Right lung (tissue), 2 donors: ENCODE measurements at regions not wholly inside any gene's neighbourhood (a gene's known extent, or its start where the extent isn't known, plus 50 kb on each side); places are given as distances from the start of the nearest gene placed in this dataset.

ENCODE experiments used
- DNase-seq, 2 donors: peaks; one replicate each; pipeline ENCODE4 v3.0.0-alpha.2; 2013

- no peak for DNase-seq
These were observed 153.4 kb upstream of the PTCH1 start for GRCh38 chr9:95670122-95670521.

GRCh38 chr9:95669253-95669652 lies 152.5 kb upstream of the PTCH1 start:
- no peak for DNase-seq

GRCh38 chr9:95667789-95668188 lies 151.0 kb upstream of the PTCH1 start:
- DNase-seq = no peak

GRCh38 chr9:95666785-95667155 lies 150.0 kb upstream of the PTCH1 start:
- DNase-seq = no peak

- DNase-seq = no peak
These were observed 149.5 kb upstream of the PTCH1 start for GRCh38 chr9:95666096-95666784.

- DNase-seq = no peak
These were observed 136.5 kb upstream of the PTCH1 start for GRCh38 chr9:95653246-95653645.

GRCh38 chr9:95650720-95651119 lies 133.9 kb upstream of the PTCH1 start:
- DNase-seq = no peak

GRCh38 chr9:95649801-95650213 lies 133.0 kb upstream of the PTCH1 start:
- DNase-seq = no peak

- DNase-seq = no peak
These were observed 131.5 kb upstream of the PTCH1 start for GRCh38 chr9:95648225-95648624.

GRCh38 chr9:95645992-95646391 lies 129.2 kb upstream of the PTCH1 start:
- no peak for DNase-seq

- DNase-seq = no peak
These were observed 128.8 kb upstream of the PTCH1 start for GRCh38 chr9:95645579-95645978.

GRCh38 chr9:95644377-95644776 lies 127.6 kb upstream of the PTCH1 start:
- no peak for DNase-seq

GRCh38 chr9:95643619-95644018 lies 126.8 kb upstream of the PTCH1 start:
- DNase-seq = no peak

- DNase-seq = no peak
These were observed 125.4 kb upstream of the PTCH1 start for GRCh38 chr9:95642189-95642588.

GRCh38 chr9:95641586-95641985 lies 124.8 kb upstream of the PTCH1 start:
- no peak for DNase-seq

GRCh38 chr9:95640336-95640735 lies 123.6 kb upstream of the PTCH1 start:
- DNase-seq = no peak

GRCh38 chr9:95635986-95636671 lies 119.4 kb upstream of the PTCH1 start:
- DNase-seq = no peak

- no peak for DNase-seq
These were observed 117.8 kb upstream of the PTCH1 start for GRCh38 chr9:95634536-95634935.

GRCh38 chr9:95634114-95634513 lies 117.3 kb upstream of the PTCH1 start:
- no peak for DNase-seq

GRCh38 chr9:95629585-95629984 lies 112.8 kb upstream of the PTCH1 start:
- no peak for DNase-seq

- no peak for DNase-seq
These were observed 111.0 kb upstream of the PTCH1 start for GRCh38 chr9:95627802-95628201.

- peak in 1 of 2 donors; percentile 23 for DNase-seq
These were observed 110.3 kb upstream of the PTCH1 start for GRCh38 chr9:95626885-95627558.

- no peak for DNase-seq
These were observed 109.6 kb upstream of the PTCH1 start for GRCh38 chr9:95626341-95626740.
